ENCODE measurements at regions not wholly inside any gene's neighbourhood (a gene's known extent, or its start where the extent isn't known, plus 50 kb on each side); places are given as distances from the start of the nearest gene placed in this dataset.

- Histone ChIP-seq H3K4me3 (no peak overlapping the region), H3K36me3 (ENCODE audit: control insufficient read depth in 4 of 4, insufficient read depth in 4 of 4, low read length in 4 of 4) (no peaks in the 10 kb centered on the region), H3K27me3 (ENCODE audit: control insufficient read depth in 3 of 3, insufficient read depth in 3 of 3, low read length in 2 of 3) (no peaks in the 10 kb centered on the region), H3K9me3 (ENCODE audit: control insufficient read depth in 4 of 4, insufficient read depth in 3 of 4, low read length in 3 of 4) (no peaks in the 10 kb centered on the region), H3K9ac (ENCODE audit: insufficient read depth in 1 of 2, low read length in 2 of 2) (no peak overlapping the region), H3K27ac (ENCODE audit: low read depth in 1 of 2, low read length in 1 of 2) (no peak overlapping the region), H3K4me1 (ENCODE audit: control insufficient read depth in 5 of 5, insufficient read depth in 5 of 5, low read length in 5 of 5) (peaks cover 1 to 24% (median 10%) of the 10 kb centered on the region in 5 donors)
- WGBS, 2 donors = 86 to 88% methylated on average over 4 of the region's 4 CpGs
- TF ChIP-seq, protein P1, sequence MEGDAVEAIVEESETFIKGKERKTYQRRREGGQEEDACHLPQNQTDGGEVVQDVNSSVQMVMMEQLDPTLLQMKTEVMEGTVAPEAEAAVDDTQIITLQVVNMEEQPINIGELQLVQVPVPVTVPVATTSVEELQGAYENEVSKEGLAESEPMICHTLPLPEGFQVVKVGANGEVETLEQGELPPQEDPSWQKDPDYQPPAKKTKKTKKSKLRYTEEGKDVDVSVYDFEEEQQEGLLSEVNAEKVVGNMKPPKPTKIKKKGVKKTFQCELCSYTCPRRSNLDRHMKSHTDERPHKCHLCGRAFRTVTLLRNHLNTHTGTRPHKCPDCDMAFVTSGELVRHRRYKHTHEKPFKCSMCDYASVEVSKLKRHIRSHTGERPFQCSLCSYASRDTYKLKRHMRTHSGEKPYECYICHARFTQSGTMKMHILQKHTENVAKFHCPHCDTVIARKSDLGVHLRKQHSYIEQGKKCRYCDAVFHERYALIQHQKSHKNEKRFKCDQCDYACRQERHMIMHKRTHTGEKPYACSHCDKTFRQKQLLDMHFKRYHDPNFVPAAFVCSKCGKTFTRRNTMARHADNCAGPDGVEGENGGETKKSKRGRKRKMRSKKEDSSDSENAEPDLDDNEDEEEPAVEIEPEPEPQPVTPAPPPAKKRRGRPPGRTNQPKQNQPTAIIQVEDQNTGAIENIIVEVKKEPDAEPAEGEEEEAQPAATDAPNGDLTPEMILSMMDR (IDR thresholded peaks at IDR 0.05; ENCODE audit: control extremely low read depth, extremely low read depth) = no peak
- ATAC-seq (ENCODE audit: insufficient read depth, low FRiP score) (no peak), DNase-seq (no peak)
Measured at GRCh38 chr21:27816301-27816700, 849.4 kb upstream of the ADAMTS5 start.

GRCh38 chr21:27814226-27814625 is 847.3 kb upstream of the ADAMTS5 start:
- H3K27ac ChIP-seq (ENCODE audit: low read depth in 1 of 2, low read length in 1 of 2) = no peak overlapping the region
- no peak overlapping the region for H3K9ac ChIP-seq (ENCODE audit: insufficient read depth in 1 of 2, low read length in 2 of 2)
- peaks cover 1 to 24% (median 10%) of the 10 kb centered on the region in 5 donors for H3K4me1 ChIP-seq (ENCODE audit: control insufficient read depth in 5 of 5, insufficient read depth in 5 of 5, low read length in 5 of 5)
- TF ChIP-seq, protein P1 (IDR thresholded peaks at IDR 0.05; ENCODE audit: control extremely low read depth, extremely low read depth) = no peak
- no peaks in the 10 kb centered on the region for H3K36me3 ChIP-seq (ENCODE audit: control insufficient read depth in 4 of 4, insufficient read depth in 4 of 4, low read length in 4 of 4)
- DNase-seq (peak in 1 of 3 donors; percentile 44), ATAC-seq (ENCODE audit: insufficient read depth, low FRiP score) (no peak)
- no peak overlapping the region for H3K4me3 ChIP-seq
- 79 to 90% methylated on average over 1 of the region's 1 CpG for WGBS, 2 donors
- H3K27me3 ChIP-seq (ENCODE audit: control insufficient read depth in 3 of 3, insufficient read depth in 3 of 3, low read length in 2 of 3) = no peaks in the 10 kb centered on the region
- H3K9me3 ChIP-seq (ENCODE audit: control insufficient read depth in 4 of 4, insufficient read depth in 3 of 4, low read length in 3 of 4) = peaks cover 0 to 3% (median 0%) of the 10 kb centered on the region in 4 donors

DNA sequence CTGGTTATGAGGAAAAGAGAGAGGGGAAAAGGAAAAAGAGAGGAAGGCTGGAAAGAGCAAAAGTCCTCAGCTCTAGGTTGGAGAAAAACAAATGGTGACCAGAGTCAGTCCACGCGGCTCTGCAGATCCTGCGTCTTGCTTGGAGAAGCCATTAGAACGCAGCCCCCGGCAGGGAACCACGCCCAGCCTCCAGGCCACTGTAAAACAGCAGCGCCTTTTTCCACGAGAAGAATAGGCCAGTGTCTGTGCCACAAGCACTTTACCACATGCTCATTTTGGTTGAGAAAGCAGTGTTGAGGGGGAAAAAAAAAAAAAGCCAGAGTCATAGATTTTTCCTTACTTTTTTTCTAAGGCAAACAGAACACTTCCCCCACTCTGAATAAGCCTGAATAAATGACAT is 846.9 kb upstream of the ADAMTS5 start:
- H3K9me3 ChIP-seq (ENCODE audit: control insufficient read depth in 4 of 4, insufficient read depth in 3 of 4, low read length in 3 of 4) = peaks cover 0 to 3% (median 0%) of the 10 kb centered on the region in 4 donors
- no peak overlapping the region for H3K27ac ChIP-seq (ENCODE audit: low read depth in 1 of 2, low read length in 1 of 2)
- H3K9ac ChIP-seq (ENCODE audit: insufficient read depth in 1 of 2, low read length in 2 of 2) = peak overlapping the region in 1 of 2 donors; percentile 28
- H3K4me1 ChIP-seq (ENCODE audit: control insufficient read depth in 5 of 5, insufficient read depth in 5 of 5, low read length in 5 of 5) = peaks cover 1 to 24% (median 10%) of the 10 kb centered on the region in 5 donors
- WGBS, 2 donors = 73 to 81% methylated on average over 8 of the region's 8 CpGs
- H3K36me3 ChIP-seq (ENCODE audit: control insufficient read depth in 4 of 4, insufficient read depth in 4 of 4, low read length in 4 of 4) = no peaks in the 10 kb centered on the region
- H3K27me3 ChIP-seq (ENCODE audit: control insufficient read depth in 3 of 3, insufficient read depth in 3 of 3, low read length in 2 of 3) = no peaks in the 10 kb centered on the region
- no peak for ATAC-seq (ENCODE audit: insufficient read depth, low FRiP score)
- peak in 1 of 3 donors; percentile 47 for DNase-seq
- H3K4me3 ChIP-seq = no peak overlapping the region
- TF ChIP-seq, protein P1 (IDR thresholded peaks at IDR 0.05; ENCODE audit: control extremely low read depth, extremely low read depth) = no peak

DNA sequence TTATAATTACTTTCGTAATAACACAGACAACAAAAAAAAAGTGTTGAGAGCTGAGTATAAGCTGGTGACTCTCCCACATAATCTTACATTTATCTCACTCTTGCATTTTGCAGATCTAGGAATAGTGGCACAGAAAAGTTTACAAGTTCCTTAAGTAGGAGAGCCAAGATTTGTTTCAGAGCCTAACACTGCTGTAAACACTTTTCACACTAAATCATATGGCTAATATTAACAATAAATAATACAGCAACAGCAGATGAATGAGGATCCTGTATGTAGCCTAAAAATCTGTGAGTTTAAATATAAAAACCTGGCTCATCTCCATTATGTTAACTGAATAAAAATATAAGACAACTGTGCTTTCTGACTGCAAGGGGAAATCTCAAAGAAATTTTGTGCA is 846.5 kb upstream of the ADAMTS5 start:
- no peak for ATAC-seq (ENCODE audit: insufficient read depth, low FRiP score)

More for the DNA sequence above, 846.5 kb upstream of the ADAMTS5 start:
- Histone ChIP-seq H3K4me1 (ENCODE audit: control insufficient read depth in 5 of 5, insufficient read depth in 5 of 5, low read length in 5 of 5) (peaks cover 1 to 24% (median 10%) of the 10 kb centered on the region in 5 donors), H3K36me3 (ENCODE audit: control insufficient read depth in 4 of 4, insufficient read depth in 4 of 4, low read length in 4 of 4) (no peaks in the 10 kb centered on the region), H3K27me3 (ENCODE audit: control insufficient read depth in 3 of 3, insufficient read depth in 3 of 3, low read length in 2 of 3) (no peaks in the 10 kb centered on the region), H3K4me3 (no peak overlapping the region), H3K9ac (ENCODE audit: insufficient read depth in 1 of 2, low read length in 2 of 2) (peak overlapping the region in 1 of 2 donors; percentile 28), H3K27ac (ENCODE audit: low read depth in 1 of 2, low read length in 1 of 2) (no peak overlapping the region), H3K9me3 (ENCODE audit: control insufficient read depth in 4 of 4, insufficient read depth in 3 of 4, low read length in 3 of 4) (peaks cover 0 to 3% (median 0%) of the 10 kb centered on the region in 4 donors)
- TF ChIP-seq, protein P1 (IDR thresholded peaks at IDR 0.05; ENCODE audit: control extremely low read depth, extremely low read depth) = no peak
- peak in 2 of 3 donors; percentile 65 to 72 for DNase-seq
- WGBS, 2 donors = 88 to 93% methylated on average over 1 of the region's 1 CpG

All from lung (tissue), 11 donors.